GM19452 (cell line): ENCODE measurements at regions not wholly inside any gene's neighbourhood (a gene's known extent, or its start where the extent isn't known, plus 50 kb on each side); places are given as distances from the start of the nearest gene placed in this dataset.
"Not testable (repeated sequence)": the region's sequence is repeated elsewhere in the genome, so short reads cannot be mapped to it uniquely, and the experiment has no call there.

Source experiments
- ATAC-seq: cut with Tn5 transposase; IDR thresholded peaks from one replicate; pipeline ENCODE4 v1.9.1; 2021; ENCODE audit not compliant: unreplicated experiment

DNA sequence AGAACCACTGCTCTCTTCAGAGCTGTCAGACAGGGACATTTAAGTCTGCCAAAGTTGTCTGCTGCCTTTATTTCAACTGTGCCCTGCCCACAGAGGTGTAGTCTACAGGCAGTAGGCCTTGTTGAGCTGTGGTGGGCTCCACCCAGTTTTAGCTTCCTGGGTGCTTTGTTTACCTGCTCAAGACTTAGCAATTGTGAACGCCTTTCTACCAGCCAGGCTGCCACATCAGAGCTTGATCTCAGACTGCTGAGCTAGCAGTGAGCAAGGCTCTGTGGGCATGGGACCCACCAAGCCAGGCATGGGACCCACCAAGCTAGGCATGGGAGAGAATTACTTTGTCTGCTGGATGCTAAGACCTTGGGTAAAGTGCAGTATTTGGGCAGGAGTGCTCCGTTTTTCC, 351.8 kb downstream of the CDY1 start:
- ATAC-seq = not testable (repeated sequence)

DNA sequence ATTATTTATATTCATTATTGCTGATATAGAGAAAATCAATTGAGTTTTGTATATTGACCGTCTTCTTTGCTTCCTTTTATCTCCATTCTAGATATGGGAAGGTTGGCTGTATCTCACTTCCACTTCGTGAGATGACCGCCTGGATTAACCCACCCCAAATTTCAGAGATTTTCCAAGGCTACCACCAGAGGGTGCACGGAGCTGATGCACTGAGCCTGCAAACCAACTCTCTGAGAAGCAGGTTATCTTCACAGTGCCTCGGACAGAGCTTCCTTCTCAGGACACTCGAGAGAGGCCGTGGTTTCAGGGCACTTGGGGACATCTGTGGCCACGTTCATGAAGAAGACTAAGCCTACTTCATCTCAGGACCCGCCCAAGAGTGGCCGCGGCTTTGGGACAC, 365.8 kb downstream of the CDY1 start:
- ATAC-seq = not testable (repeated sequence)

DNA sequence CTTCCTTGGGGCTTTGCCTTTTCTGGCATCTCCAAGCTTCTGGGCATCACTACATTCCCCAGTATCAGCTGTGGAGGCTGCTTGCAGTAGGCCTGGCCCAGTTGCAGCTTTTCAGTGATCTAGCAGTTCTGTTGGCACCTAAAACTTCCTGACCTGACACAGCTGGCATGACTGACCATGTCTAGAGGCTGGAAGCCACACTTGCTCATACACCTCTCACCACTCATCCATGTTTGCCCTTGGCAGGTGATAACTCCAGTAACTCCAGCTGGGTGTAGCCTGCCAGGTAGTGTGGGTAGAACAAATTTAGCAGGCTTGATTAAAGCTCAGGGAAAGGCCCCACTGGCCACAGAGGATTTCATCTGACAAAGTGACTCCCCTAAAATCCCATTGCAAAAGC, 377.9 kb downstream of the CDY1 start:
- not testable (repeated sequence) for ATAC-seq

DNA sequence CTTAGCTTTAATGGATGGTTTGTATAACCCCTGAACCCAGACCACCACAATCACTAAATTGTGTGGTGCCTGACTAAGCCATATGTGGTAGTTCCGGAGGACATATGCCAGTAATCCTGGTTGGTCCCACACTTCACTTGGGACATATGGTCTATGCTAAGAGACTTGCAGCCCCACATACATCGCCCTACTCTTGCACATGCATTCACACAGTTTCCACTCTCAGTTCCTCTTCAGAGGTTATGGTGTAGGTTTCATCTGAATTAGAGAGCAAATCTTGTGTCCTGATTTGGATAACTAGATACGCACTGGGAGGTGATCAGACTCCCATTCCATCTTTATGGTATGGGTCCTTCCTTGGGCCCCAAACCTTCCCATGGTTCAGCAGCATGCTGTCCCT, 425.4 kb downstream of the CDY1 start:
- peak; percentile 61 for ATAC-seq

DNA sequence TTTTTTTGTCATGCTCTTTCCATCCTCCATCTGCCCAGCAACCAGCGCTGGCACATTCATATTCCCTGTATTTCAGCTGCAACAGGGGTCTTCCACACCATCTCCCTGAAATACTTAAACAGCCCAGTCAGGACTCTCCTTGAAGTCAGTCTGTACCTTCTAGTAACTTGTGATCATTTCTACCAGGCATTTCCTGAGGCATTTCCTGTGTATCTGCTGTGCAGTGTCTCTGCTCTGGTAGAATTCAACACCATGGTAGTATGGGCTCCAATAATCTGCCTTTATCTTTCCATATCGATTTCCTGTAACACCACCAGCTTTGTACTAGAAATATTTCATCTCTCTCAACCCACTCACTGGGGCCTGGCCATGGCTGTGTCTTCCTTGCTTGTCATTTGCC, 436.0 kb downstream of the CDY1 start:
- not testable (repeated sequence) for ATAC-seq

DNA sequence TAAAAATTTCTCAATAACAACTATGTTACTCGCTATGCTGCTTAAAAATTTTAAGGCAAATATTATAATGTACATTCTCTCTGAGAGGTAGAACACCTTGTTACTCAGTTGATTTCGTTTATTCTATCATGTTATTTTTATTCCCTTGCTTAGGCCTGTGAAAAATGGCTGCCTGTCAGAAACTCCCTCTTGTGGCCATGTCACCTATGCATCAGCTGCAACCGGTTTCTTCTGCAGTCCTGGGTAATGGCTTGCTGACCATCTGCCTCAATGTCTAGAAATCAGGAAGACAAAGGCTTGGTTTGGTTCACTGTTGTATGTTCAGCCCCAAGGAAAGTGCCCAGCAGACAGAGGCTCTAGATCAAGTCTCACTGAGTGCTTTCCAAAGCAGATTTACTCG, 437.3 kb downstream of the CDY1 start:
- ATAC-seq = not testable (repeated sequence)

DNA sequence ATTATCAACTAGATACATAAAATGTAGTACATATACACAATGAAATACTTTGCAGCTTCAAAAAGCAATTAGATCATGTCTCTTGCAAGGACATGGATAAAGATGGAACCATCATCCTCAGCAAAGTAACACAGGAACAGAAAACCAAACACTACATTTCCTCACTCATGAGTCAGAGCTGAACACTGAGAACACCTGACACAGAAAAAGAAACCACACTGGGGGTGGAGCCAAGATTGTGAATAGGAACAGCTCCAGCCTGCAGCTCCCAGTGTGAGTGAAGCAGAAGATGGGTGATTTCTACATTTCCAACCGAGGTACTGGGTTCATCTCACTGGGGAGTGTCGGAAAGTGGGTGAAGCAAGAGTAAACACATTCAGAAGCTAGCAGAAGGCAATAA, 451.2 kb downstream of the CDY1 start:
- ATAC-seq = peak; percentile 72

DNA sequence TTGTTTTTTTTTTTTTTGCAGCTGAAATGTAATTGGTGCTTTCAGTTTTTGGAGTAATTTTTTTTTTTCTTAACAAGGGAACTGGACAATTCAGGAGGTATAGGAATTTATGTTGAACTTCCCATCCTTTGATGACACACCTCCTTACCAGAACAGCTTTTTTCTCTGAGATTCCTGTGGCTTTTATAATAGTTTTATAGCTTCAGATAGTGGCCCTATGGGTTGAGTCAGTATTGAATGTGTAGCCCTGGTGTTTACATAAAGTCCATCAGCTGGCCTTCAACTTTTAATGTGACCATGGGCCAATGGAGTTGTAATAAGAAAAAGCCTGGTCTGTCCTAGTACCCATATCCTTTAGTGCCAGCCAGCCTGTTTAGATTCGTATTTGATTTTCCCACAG, 457.5 kb downstream of the CDY1 start:
- not testable (repeated sequence) for ATAC-seq

DNA sequence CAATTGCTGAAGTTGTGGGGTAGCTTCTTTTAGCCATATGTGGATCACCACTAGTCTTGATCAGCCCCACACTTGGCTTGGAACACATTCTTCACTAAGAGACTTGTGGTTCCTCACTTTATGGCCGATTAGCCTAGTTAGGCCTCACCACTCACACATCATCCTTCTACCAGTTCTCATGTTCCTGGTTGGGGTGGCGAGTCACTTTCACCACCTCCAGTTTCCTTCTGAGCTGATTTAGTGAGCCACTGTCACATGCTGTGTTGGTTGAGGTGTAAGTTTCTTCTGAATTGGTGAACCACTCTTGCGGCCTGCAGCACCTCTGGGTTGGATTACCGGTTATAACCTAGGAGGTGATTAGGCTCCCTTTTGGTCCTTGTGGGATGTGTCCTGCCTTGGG, 459.3 kb downstream of the CDY1 start:
- ATAC-seq = not testable (repeated sequence)

DNA sequence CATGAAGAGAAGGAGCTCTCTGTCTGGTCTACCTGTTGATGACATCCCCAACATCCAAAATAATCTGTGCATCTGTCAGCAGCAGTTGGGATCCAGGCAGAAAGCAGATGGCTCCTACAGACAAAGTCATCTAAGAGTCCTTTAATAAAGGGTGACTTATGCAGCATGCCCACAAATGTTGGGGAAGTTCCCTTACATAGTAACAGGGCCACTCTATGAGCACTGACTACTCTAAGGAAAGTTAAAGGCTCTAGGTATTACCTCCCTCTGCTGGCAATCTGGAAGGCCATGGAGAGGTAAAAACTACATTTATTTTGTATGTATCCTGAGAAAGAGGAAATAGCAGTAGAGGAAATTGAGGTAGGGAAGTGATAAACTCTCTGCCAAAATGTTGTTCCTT, 465.2 kb downstream of the CDY1 start:
- ATAC-seq = not testable (repeated sequence)
